ENCODE measurements at regions not wholly inside any gene's neighbourhood (a gene's known extent, or its start where the extent isn't known, plus 50 kb on each side); places are given as distances from the start of the nearest gene placed in this dataset.

DNA sequence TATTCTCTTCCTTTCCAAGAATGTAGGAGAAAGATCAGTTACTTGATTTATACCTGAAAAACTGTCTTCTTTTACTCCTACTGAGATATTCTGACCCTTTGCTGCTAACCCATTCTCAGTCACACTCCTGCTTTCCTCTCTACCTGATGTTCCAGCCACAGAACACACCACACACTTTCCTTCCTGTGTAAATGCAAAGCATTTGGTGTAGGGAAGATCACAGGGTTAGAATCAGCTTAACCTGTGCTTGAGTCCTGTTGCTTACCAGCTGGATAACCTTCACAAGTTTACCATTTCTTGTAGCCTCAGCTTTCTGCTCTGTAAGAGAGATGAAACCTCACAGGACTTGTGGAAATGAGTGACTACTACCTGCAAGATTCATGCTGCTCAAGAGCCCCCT is 489.8 kb upstream of the GOLIM4 start:
- no peak overlapping the region for H3K27ac Mint-ChIP-seq
- no peaks in the 10 kb centered on the region for H3K9me3 Mint-ChIP-seq
- ATAC-seq (ENCODE audit: low read depth) (no peak), DNase-seq (no peak)
- H3K36me3 Mint-ChIP-seq (ENCODE audit: low read depth): no peaks in the 10 kb centered on the region
- no peaks in the 10 kb centered on the region for H3K4me1 Mint-ChIP-seq
- intact Hi-C loops (cut with micrococcal nuclease): no loop called here
- TF ChIP-seq, protein P1, sequence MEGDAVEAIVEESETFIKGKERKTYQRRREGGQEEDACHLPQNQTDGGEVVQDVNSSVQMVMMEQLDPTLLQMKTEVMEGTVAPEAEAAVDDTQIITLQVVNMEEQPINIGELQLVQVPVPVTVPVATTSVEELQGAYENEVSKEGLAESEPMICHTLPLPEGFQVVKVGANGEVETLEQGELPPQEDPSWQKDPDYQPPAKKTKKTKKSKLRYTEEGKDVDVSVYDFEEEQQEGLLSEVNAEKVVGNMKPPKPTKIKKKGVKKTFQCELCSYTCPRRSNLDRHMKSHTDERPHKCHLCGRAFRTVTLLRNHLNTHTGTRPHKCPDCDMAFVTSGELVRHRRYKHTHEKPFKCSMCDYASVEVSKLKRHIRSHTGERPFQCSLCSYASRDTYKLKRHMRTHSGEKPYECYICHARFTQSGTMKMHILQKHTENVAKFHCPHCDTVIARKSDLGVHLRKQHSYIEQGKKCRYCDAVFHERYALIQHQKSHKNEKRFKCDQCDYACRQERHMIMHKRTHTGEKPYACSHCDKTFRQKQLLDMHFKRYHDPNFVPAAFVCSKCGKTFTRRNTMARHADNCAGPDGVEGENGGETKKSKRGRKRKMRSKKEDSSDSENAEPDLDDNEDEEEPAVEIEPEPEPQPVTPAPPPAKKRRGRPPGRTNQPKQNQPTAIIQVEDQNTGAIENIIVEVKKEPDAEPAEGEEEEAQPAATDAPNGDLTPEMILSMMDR (IDR thresholded peaks at IDR 0.05): no peak
- H3K4me3 Mint-ChIP-seq: no peak overlapping the region
- no peaks in the 10 kb centered on the region for H3K27me3 Mint-ChIP-seq
- POLR2A ChIA-PET: no interaction called here
- CTCF ChIA-PET: no interaction called here

DNA sequence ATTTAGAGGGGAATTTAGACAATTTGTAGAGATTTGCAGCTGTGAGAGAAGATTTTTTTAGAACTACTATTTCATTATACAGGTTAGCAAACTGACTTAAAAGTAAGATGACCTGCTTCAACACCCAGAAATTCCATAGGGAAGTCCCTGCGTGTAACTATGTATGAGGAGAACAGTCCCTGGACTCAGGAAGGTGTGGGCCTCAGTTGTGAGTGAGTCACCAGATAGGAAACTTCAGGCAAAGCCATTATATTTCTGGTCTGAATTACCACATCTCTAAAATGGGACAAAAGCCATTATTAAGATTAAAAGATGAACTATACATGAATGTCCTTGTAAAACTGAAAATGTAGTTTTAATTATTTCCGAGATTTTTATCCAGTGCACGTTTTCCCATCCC is 488.3 kb upstream of the GOLIM4 start:
- ChIA-PET POLR2A (no interaction called here), CTCF (no interaction called here)
- H3K9me3 Mint-ChIP-seq: no peaks in the 10 kb centered on the region

DNA sequence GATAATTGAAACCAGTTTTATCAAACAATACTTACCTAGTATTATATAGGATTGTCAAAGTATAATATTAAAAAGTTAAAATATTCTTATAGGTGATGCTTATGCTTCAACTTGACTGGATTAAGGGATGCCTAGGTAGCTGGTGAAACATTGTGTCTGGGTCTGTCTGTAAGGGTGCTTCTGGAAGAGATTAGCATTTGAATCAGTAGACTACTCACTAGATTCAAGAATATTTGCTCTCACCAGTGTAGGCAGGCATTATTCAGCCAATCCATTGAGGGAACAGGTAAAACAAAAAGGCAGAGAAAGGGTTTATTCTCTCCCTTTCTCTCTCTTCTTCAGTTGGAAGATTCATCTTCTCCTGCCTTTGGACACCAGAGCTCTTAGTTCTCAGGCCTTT is 486.8 kb upstream of the GOLIM4 start:
- POLR2A ChIA-PET: no interaction called here
- CTCF ChIA-PET: no interaction called here
- no peak for ATAC-seq (ENCODE audit: low read depth)
- H3K4me1 Mint-ChIP-seq: no peaks in the 10 kb centered on the region
- H3K4me3 Mint-ChIP-seq: no peak overlapping the region
- no peak overlapping the region for H3K27ac Mint-ChIP-seq
- no peaks in the 10 kb centered on the region for H3K27me3 Mint-ChIP-seq
- intact Hi-C loops (cut with micrococcal nuclease): no loop called here
- H3K36me3 Mint-ChIP-seq (ENCODE audit: low read depth): no peaks in the 10 kb centered on the region
- H3K9me3 Mint-ChIP-seq: no peaks in the 10 kb centered on the region
- TF ChIP-seq, protein P1 (IDR thresholded peaks at IDR 0.05): no peak
- DNase-seq: no peak

More for the DNA sequence above, 488.3 kb upstream of the GOLIM4 start:
- no peak for ATAC-seq (ENCODE audit: low read depth)
- DNase-seq: no peak
- Mint-ChIP-seq H3K27ac (no peak overlapping the region), H3K4me3 (no peak overlapping the region), H3K4me1 (no peaks in the 10 kb centered on the region), H3K27me3 (no peaks in the 10 kb centered on the region), H3K36me3 (ENCODE audit: low read depth) (no peaks in the 10 kb centered on the region)
- TF ChIP-seq, protein P1 (IDR thresholded peaks at IDR 0.05): no peak
- intact Hi-C loops (cut with micrococcal nuclease): no loop called here

DNA sequence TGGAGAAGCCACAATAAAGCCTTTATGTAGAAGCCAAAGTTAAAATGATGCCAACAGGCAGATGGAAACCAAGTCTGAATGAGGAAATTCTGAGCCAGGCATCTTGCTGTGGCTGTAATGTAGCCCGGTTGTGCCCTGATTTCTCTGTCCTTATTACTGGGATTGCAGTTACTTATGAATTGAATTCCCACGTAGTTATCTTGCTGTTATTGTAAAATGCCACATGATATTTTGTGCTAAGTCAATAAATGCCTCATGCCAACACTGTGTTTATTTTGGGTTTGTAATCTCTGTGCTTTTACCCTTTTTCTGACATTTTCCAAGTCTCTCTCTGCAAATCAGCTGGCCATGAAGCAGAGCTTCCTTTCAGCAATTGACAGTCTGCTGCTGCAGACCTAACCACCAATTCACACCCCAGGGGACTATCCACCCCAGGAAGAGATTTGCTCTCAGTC is 486.1 kb upstream of the GOLIM4 start:
- no peak for DNase-seq
- Mint-ChIP-seq H3K4me3 (no peak overlapping the region), H3K4me1 (no peaks in the 10 kb centered on the region), H3K27ac (no peak overlapping the region), H3K9me3 (no peaks in the 10 kb centered on the region), H3K36me3 (ENCODE audit: low read depth) (no peaks in the 10 kb centered on the region), H3K27me3 (no peaks in the 10 kb centered on the region)
- intact Hi-C loops (cut with micrococcal nuclease): no loop called here
- ChIA-PET POLR2A (no interaction called here), CTCF (no interaction called here)
- no peak for ATAC-seq (ENCODE audit: low read depth)
- TF ChIP-seq, protein P1 (IDR thresholded peaks at IDR 0.05): no peak

DNA sequence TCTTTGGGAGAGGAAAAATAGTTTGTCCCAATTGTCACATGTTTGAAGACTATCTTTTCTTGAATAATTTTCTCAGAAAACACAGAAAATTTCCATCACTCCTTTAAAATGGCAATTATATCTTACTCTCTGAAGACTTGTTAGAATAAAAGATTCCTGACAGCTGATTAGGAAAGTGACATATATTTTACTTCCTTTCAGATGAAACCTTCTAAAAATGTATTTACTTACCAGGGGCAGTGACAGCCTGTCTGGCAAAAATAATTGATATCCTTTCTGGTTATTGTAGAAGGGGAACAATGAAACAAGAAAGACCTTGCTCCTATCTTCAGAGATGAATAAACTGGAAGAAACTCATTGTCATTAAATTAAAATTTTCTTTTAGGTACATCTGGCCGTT is 483.3 kb upstream of the GOLIM4 start:
- H3K4me1 Mint-ChIP-seq: no peaks in the 10 kb centered on the region
- H3K36me3 Mint-ChIP-seq (ENCODE audit: low read depth): no peaks in the 10 kb centered on the region
- TF ChIP-seq, protein P1 (IDR thresholded peaks at IDR 0.05): no peak
- ChIA-PET CTCF (no interaction called here), POLR2A (no interaction called here)
- intact Hi-C loops (cut with micrococcal nuclease): no loop called here
- no peaks in the 10 kb centered on the region for H3K9me3 Mint-ChIP-seq
- DNase-seq: no peak
- ATAC-seq (ENCODE audit: low read depth): no peak
- H3K27ac Mint-ChIP-seq: no peak overlapping the region
- no peak overlapping the region for H3K4me3 Mint-ChIP-seq
- H3K27me3 Mint-ChIP-seq: no peaks in the 10 kb centered on the region
